K562 (cell line): ENCODE measurements at regions not wholly inside any gene's neighbourhood (a gene's known extent, or its start where the extent isn't known, plus 50 kb on each side); places are given as distances from the start of the nearest gene placed in this dataset.

Experiments
- ATAC-seq: fragments of 200-7000 bp; cut with Tn5 transposase; 3 replicates; pipeline ENCODE4 v1.9.1; 2020; ENCODE audit warnings: moderate library complexity
- BruUV-seq: library from RNA; stranded (reverse); fragments of 400-500 nt; replicated peaks from 2 replicates; lab custom pipeline; 2021; lab: Mats Ljungman, UMichigan
- CTCF ChIA-PET: fragments of 300-600 bp; formaldehyde crosslinking; extraction: SDS; loops from one replicate; lab custom pipeline; 2021; ENCODE audit warnings: low intra/inter-chr PET ratio; lab: Yijun Ruan, JAX
- POLR2A ChIA-PET: fragments of 300-600, 350-650 bp; sonication (Branson Sonifier 250); formaldehyde crosslinking; extraction: SDS; loops from one replicate; lab custom pipeline; 2021; ENCODE audit warnings: antibody characterized with exemption, inconsistent platforms; lab: Yijun Ruan, JAX
- DNase-seq, 4 experiments: peaks; one replicate each; pipeline versions ENCODE4 v3.0.0 to v3.0.0-alpha.2; 2011 to 2018; ENCODE audit warnings: low spot score in 3 of 4, mixed read lengths in 3 of 4; ENCODE audit errors: extremely low read depth in 1 of 4
- FAIRE-seq: peaks from 2 replicates; lab custom pipeline; 2011; peaks lifted over from hg19 to GRCh38; lab: Jason Lieb, UNC
- H2AFZ ChIP-seq: 2 replicates; pipeline ENCODE4 v1.6.0; 2011; ENCODE audit warnings: low read depth, low read length, control low read depth, inconsistent platforms
- H3K27ac ChIP-seq: fragments of 200-600 bp; 3 replicates; pipeline ENCODE4 v1.8.0; 2011; ENCODE audit warnings: low read depth, mild to moderate bottlenecking, control low read depth, inconsistent platforms, low read length, moderate library complexity, mixed read lengths; ENCODE audit errors: extremely low read depth
- H3K27me3 ChIP-seq, 2 experiments: fragments of 300-600 bp in 1 of 2; 2 replicates in 1 of 2; 3 replicates in 1 of 2; pipeline versions ENCODE4 v1.6.0 to v1.8.0; 2011; ENCODE audit warnings: inconsistent platforms in 2 of 2, low read length in 2 of 2, mild to moderate bottlenecking in 1 of 2, mixed read lengths in 1 of 2, moderate library complexity in 1 of 2; ENCODE audit not compliant: control insufficient read depth in 2 of 2, insufficient read depth in 2 of 2
- H3K36me3 ChIP-seq: fragments of 300-600 bp; 3 replicates; pipeline ENCODE4 v1.8.0; 2011; ENCODE audit warnings: mild to moderate bottlenecking, low read length, inconsistent platforms; ENCODE audit not compliant: control insufficient read depth, insufficient read depth
- H3K4me1 ChIP-seq, 2 experiments: fragments of 200-600 bp in 1 of 2; replicated peaks in 1 of 2; 2 replicates in 1 of 2; 3 replicates in 1 of 2; pipeline versions ENCODE4 v1.5.1 to v1.8.0; 2011; ENCODE audit warnings: inconsistent platforms in 2 of 2, low read length in 2 of 2, mild to moderate bottlenecking in 1 of 2, mixed read lengths in 1 of 2, moderate library complexity in 1 of 2; ENCODE audit not compliant: control insufficient read depth in 2 of 2, insufficient read depth in 2 of 2
- H3K4me2 ChIP-seq: 2 replicates; pipeline ENCODE4 v1.6.1; 2011; ENCODE audit warnings: low read length, control low read depth, inconsistent platforms, mixed read lengths; ENCODE audit not compliant: insufficient read depth
- H3K4me3 ChIP-seq: fragments of 200-600 bp; sonication (generic), shearing (Covaris generic); 2 replicates; pipeline ENCODE4 v1.5.1; 2016; ENCODE audit warnings: control low read depth, inconsistent platforms
- H3K79me2 ChIP-seq: fragments of 200-600 bp; 3 replicates; pipeline ENCODE4 v1.8.0; 2011; ENCODE audit warnings: low read length, inconsistent platforms; ENCODE audit not compliant: control insufficient read depth, insufficient read depth
- H3K9ac ChIP-seq, 2 experiments: 2 replicates each; pipeline versions ENCODE4 v1.6.0 to v1.6.1; 2011; ENCODE audit warnings: low read depth in 2 of 2, low read length in 2 of 2, control low read depth in 1 of 2, inconsistent platforms in 1 of 2, mild to moderate bottlenecking in 1 of 2, mixed read lengths in 1 of 2; ENCODE audit not compliant: insufficient read depth in 1 of 2
- H3K9me1 ChIP-seq: one replicate; pipeline ENCODE4 v1.6.0; 2011; ENCODE audit warnings: inconsistent platforms, mild to moderate bottlenecking, low read length, moderate library complexity; ENCODE audit not compliant: control insufficient read depth, insufficient read depth
- H3K9me3 ChIP-seq: replicated peaks from 2 replicates; pipeline ENCODE4 v1.5.1; 2011; ENCODE audit warnings: low read depth, low read length, inconsistent platforms; ENCODE audit not compliant: control insufficient read depth, insufficient read depth
- H4K20me1 ChIP-seq: replicated peaks from 2 replicates; pipeline ENCODE4 v1.6.1; 2011; ENCODE audit warnings: low read length, inconsistent platforms, mixed read lengths; ENCODE audit not compliant: control insufficient read depth, insufficient read depth
- ARID2 ChIP-seq: fragments of 450-650 bp; IDR thresholded peaks from 2 replicates; pipeline ENCODE4 v1.6.1; 2017; ENCODE audit warnings: antibody characterized with exemption, mild to moderate bottlenecking
- CBFA2T2 ChIP-seq: fragments of 450-650 bp; conservative IDR thresholded peaks from 2 replicates; pipeline ENCODE4 v1.6.1; 2017; ENCODE audit warnings: mild to moderate bottlenecking
- CREBBP ChIP-seq: IDR thresholded peaks from one replicate; pipeline ENCODE4 v1.6.1; 2012; ENCODE audit warnings: low read depth, mild to moderate bottlenecking, control low read depth, inconsistent platforms, low read length
- ELF4 ChIP-seq: fragments of 450-650 bp; formaldehyde crosslinking; IDR thresholded peaks from 2 replicates; pipeline ENCODE4 v1.4.0; 2022; ENCODE audit warnings: missing genetic modification characterization
- KLF1 ChIP-seq: fragments of 450-650 bp; IDR thresholded peaks from 2 replicates; pipeline ENCODE4 v1.6.1; 2016; ENCODE audit warnings: missing genetic modification characterization, missing compliant biosample characterization
- LCOR ChIP-seq: sonication (generic); formaldehyde crosslinking; IDR thresholded peaks from 2 replicates; pipeline ENCODE4 v1.8.0; 2022; ENCODE audit warnings: mild to moderate bottlenecking, missing genetic modification reagents
- ZBTB40 ChIP-seq, 2 experiments: fragments of 450-650 bp in 1 of 2; sonication (generic) in 1 of 2; formaldehyde crosslinking in 1 of 2; IDR thresholded peaks; 2 replicates each; pipeline versions ENCODE4 v1.7.1 to v1.9.0; 2016 to 2022; ENCODE audit warnings: inconsistent platforms in 1 of 2, mild to moderate bottlenecking in 1 of 2, missing genetic modification reagents in 1 of 2
- whole genome bisulfite sequencing: fragments of 100-300 bp; shearing (Covaris generic); methylation state at CpG from one replicate; pipeline ENCODE4 v1.1.6; 2016; ENCODE audit warnings: low coverage, mixed read lengths; ENCODE audit not compliant: insufficient coverage; ENCODE audit errors: missing lambda C conversion rate; 5-methylcytosine and 5-hydroxymethylcytosine counted together
- in situ Hi-C: fragments of 300-500 bp; cut with MboI; formaldehyde crosslinking; loops from 4 replicates; pipeline ENCODE4 v1.15.0; 2018; ENCODE audit warnings: inconsistent platforms, mixed read lengths
- intact Hi-C: fragments of 100-400 bp; cut with micrococcal nuclease; formaldehyde crosslinking; loops from 2 replicates; pipeline ENCODE4 v1.14.2; 2022
- TF ChIP-seq, protein P1 (sequence below): sonication (generic); formaldehyde crosslinking; IDR thresholded peaks from 2 replicates; pipeline ENCODE4 v1.8.0; 2023; ENCODE audit warnings: mild to moderate bottlenecking, missing genetic modification reagents
- TF ChIP-seq, protein P2 (sequence below): fragments of 250-450 bp; sonication (Bioruptor Pico); IDR thresholded peaks from 2 replicates; pipeline ENCODE4 v1.5.0; 2021
- TF ChIP-seq, protein P3 (sequence below): sonication (generic); formaldehyde crosslinking; IDR thresholded peaks from 2 replicates; pipeline ENCODE4 v1.8.1; 2023; ENCODE audit warnings: mild to moderate bottlenecking, missing genetic modification reagents

DNA sequence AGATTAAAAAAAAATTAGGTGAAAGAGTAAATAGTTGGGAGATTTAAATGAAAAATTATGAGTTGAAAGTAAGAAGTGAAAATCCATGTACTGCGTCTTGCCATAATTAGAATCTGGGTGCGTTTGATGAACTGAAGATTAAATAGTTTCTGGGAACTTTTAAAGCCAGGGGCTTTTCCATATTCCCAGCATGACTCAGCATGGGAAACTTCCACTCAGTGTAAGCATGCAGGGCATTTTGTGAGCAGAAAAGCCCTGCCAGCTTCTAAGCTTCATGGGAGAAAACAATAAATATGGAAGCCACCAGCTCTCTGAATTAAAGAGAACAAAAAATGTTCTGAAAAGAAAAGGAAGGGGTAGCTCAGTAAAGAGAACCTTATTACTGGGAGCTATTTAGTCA is 62.0 kb upstream of the EDNRB start:
- no peak for ATAC-seq
- H3K9me3 ChIP-seq = no peaks in the 10 kb centered on the region
- no peaks in the 10 kb centered on the region for H3K9me1 ChIP-seq
- POLR2A ChIA-PET = interaction anchor here (0.7 kb wide), 1 partner anchor 9 kb away, joined by 3 read pairs; no protein-coding TSS in a partner anchor
- no peak overlapping the region for H3K27ac ChIP-seq
- H2AFZ ChIP-seq = no peak overlapping the region
- no peaks in the 10 kb centered on the region for H3K36me3 ChIP-seq
- H3K27me3 ChIP-seq = no peaks in the 10 kb centered on the region
- DNase-seq = no peak
- in situ Hi-C loops (no loop called here), intact Hi-C loops (no loop called here)
- no TSS peak for BruUV-seq
- H3K9ac ChIP-seq = no peak overlapping the region
- H3K4me3 ChIP-seq = no peak overlapping the region
- H4K20me1 ChIP-seq = no peaks in the 10 kb centered on the region
- no peak for FAIRE-seq
- no peaks in the 10 kb centered on the region for H3K4me1 ChIP-seq
- no peaks in the 10 kb centered on the region for H3K79me2 ChIP-seq
- H3K4me2 ChIP-seq = no peak overlapping the region
- WGBS = 0% methylated on average over 2 of the region's 2 CpGs
- CTCF ChIA-PET = no interaction called here
- TF ChIP-seq ARID2 (no peak), ELF4 (CRISPR knock-in tag) (no peak), ZBTB40 (IDR thresholded peaks at IDR 0.05) (no peak), ZBTB40 (CRISPR knock-in tag; IDR thresholded peaks at IDR 0.05) (no peak), CREBBP (no peak), LCOR (CRISPR knock-in tag) (no peak), CBFA2T2 (no peak), KLF1 (tag) (no peak)
- TF ChIP-seq, protein P1, sequence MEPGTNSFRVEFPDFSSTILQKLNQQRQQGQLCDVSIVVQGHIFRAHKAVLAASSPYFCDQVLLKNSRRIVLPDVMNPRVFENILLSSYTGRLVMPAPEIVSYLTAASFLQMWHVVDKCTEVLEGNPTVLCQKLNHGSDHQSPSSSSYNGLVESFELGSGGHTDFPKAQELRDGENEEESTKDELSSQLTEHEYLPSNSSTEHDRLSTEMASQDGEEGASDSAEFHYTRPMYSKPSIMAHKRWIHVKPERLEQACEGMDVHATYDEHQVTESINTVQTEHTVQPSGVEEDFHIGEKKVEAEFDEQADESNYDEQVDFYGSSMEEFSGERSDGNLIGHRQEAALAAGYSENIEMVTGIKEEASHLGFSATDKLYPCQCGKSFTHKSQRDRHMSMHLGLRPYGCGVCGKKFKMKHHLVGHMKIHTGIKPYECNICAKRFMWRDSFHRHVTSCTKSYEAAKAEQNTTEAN (CRISPR knock-in tag) = no peak
- TF ChIP-seq, protein P2, sequence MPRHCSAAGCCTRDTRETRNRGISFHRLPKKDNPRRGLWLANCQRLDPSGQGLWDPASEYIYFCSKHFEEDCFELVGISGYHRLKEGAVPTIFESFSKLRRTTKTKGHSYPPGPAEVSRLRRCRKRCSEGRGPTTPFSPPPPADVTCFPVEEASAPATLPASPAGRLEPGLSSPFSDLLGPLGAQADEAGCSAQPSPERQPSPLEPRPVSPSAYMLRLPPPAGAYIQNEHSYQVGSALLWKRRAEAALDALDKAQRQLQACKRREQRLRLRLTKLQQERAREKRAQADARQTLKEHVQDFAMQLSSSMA (CRISPR knock-in tag) = no peak
- TF ChIP-seq, protein P3, sequence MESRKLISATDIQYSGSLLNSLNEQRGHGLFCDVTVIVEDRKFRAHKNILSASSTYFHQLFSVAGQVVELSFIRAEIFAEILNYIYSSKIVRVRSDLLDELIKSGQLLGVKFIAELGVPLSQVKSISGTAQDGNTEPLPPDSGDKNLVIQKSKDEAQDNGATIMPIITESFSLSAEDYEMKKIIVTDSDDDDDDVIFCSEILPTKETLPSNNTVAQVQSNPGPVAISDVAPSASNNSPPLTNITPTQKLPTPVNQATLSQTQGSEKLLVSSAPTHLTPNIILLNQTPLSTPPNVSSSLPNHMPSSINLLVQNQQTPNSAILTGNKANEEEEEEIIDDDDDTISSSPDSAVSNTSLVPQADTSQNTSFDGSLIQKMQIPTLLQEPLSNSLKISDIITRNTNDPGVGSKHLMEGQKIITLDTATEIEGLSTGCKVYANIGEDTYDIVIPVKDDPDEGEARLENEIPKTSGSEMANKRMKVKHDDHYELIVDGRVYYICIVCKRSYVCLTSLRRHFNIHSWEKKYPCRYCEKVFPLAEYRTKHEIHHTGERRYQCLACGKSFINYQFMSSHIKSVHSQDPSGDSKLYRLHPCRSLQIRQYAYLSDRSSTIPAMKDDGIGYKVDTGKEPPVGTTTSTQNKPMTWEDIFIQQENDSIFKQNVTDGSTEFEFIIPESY (CRISPR knock-in tag) = no peak
